ENCODE measurements at regions not wholly inside any gene's neighbourhood (a gene's known extent, or its start where the extent isn't known, plus 50 kb on each side); places are given as distances from the start of the nearest gene placed in this dataset.

DNA sequence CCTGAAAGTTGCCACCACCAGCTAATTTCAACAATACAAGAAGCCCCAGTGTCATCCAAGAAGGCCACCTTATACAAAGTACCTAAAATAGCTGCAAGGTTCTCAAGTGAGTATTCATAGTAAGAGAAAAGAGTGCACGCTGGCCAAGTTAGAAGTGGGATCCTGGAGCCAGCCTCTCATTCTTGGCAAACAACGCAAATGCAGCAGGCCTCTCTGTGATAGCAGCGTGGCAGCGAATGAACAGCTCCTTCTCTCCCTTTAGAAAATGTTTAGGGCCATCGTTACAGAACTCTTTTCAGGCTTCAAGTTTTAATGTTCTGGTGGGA lies 78.0 kb upstream of the IFNG-AS1 start:
- DNase-seq: no peak

DNA sequence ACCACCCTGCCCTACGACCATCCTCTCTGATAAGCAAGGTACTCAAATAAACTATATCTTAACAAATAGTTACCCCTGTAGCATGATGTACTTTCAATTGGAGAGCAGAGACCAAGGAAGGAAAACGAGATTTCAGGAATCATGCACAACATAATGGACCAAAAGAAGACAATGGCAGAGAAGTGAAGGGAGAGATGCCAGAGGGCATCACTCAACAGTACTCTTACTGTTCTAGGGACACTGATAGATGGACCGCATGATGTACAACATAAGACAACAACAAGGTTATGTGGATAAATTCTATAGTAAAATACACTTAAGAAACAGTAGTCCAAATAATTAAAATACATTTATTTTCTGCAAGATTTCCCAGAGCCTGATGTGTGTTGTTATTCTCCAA lies 77.5 kb upstream of the IFNG-AS1 start:
- DNase-seq: no peak

DNA sequence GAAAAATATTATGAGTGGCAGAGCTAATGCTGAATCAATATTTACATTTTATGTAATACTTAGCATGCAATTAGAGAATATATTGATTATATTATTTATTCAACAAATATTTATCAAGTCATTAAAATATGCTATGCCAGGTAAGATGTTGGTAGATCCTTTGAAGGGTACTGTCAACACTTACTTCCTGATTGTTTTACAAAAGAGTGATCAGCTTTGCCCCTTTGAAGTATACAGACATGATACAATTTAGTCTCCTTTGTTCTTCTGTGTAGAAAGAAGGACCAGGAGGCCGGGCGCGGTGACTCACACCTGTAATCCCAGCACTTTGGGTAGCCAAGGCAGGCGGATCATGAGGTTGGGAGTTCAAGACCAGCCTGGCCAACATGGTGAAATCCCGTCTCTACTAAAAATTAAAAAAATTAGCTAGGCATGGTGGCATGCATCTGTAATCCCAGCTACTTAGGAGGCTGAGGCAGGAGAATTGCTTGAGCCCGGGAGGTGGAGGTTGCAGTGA lies 73.9 kb upstream of the IFNG-AS1 start:
- peak; percentile 26 for DNase-seq

DNA sequence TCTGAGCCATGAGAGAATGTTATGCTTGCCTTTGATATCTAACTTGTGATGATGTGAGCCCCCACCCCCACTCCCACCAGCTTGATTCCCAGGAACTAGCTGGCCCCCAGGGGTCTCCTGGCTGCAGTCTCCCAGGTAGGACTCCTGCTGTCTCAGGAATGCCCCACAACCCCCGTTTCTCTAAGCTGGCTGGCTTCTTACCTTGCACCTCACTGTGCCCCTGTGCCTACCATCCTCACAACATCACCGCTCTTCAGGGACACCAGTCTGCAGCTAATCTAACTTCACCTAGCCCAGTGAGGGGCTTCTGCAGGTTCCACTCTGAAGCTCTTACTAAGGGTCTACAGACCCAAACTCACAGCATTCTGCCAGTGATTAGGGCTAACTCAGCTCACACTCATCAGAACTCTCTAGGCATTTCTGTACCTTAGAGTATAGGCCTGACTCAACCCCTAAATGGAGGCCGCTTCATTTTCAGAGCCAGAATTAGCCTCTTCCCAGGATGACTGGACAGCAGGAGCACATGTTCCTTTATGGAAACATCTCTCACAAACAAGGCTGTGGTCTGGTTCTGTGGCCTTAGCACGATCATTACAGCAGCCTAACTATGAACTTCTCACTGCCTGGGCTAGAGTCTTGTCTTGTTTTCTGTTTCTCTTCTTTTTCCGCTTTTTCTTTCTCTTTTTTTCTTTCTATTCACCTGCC lies 72.8 kb upstream of the IFNG-AS1 start:
- no peak for DNase-seq

DNA sequence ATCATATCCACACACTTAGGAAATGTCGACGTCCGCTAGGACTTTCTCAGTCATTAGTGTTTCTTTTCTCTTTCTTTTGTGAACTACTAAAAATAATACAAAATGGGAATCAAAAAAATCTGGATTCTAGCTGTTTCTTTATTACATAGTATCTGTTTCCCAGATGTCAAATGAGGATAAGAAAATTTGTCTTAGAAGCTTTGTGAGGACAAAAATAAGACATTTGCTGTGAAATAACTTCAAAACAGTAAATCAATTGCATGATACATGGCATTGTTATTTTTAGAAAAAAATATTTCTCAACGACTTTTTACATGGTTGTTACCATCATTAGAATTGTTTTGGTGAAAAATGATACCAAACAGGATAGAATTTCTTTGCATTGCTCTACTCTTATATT lies 71.4 kb upstream of the IFNG-AS1 start:
- no peak for DNase-seq

DNA sequence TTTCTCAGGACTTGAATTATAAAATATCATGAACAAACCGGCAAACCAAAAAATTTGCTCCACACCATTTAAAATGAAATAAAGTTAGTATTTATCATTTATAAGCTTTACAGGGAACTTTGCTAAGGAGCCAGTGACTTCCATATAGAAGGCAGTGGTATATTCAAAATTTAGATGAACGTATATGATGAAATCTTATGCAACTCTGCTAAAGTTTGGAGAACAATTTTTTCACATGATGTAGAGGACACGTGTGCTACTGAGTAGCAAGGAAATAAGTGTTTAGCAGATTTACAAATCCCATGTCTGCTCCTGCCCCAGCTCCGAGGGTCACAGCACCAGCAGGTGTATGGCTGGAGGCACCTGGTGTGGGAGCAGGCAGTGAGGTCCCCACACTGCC lies 70.8 kb upstream of the IFNG-AS1 start:
- no peak for DNase-seq

DNA sequence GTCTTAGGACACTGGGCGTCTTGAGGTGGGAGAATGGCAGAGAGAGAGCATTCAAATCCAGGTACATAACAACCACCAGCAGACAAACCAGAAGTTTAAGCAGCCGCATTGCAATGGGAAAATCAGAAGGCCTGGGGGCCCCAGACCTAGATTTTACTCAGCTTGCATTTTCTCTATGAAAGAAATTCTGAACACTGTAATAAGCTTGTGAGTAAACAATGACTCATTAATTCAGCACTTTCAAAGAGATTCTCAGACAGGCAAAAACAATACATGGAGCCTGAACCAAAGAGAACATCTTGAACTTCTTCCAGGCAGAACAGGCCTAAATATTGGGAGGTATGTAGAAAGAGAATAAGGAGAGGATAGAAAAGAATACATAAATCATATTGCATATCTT lies 69.8 kb upstream of the IFNG-AS1 start:
- DNase-seq: no peak

DNA sequence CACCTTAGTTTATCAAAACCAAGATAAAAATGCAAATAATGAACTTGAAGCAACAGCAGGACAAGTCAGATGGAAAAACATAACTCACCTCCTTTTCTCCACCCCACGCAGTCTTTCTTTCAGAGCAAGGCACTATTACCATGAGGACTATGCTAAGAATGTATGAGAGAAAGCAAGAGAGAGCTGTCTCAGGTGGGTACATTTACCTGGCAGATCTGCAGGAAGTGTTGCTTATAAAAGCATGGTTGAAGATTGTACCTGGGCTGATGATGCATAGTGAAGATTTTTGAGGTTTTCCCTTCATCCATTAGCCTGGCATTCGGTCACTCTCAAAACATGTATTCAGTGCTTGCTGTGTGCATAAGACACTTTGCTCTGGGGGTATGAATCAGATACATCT lies 68.8 kb upstream of the IFNG-AS1 start:
- no peak for DNase-seq

DNA sequence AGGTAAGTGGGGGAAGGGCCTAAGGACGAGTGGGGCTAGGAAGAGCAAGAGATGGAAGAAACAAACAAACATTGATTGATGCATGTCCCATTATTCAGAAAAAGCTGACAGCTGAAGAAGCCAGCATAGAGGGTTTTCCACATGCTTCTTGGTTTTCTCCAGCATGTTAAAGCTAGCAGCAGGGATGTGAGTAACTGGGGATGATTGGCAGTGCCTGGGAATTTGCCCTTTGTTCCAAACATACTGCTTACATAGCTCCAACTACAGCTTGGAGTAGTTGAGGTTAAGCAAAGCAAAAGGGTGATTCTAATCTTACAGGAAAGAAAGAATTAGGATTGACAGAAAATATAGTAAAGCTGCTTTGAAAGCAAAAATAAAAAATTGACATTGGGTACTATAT lies 68.0 kb upstream of the IFNG-AS1 start:
- DNase-seq: no peak

DNA sequence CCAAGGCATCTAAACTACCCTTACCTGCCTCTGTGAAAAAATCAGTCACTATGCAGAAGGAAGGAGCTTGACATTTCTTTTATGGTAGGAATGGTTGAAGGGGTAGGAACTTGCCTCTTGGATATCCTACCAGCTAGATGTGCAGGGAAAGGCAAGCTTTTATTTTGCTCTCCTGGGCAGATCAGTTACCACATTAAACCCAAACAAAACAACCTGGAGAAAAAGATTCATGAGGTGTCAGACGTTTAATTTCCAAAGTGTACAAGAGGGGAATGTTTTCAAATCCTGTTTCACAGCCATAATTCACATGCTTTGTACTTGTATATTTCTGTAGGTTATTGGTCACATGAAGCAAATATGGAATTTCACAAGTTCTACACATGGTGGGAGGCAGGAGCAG lies 67.0 kb upstream of the IFNG-AS1 start:
- DNase-seq: no peak

DNA sequence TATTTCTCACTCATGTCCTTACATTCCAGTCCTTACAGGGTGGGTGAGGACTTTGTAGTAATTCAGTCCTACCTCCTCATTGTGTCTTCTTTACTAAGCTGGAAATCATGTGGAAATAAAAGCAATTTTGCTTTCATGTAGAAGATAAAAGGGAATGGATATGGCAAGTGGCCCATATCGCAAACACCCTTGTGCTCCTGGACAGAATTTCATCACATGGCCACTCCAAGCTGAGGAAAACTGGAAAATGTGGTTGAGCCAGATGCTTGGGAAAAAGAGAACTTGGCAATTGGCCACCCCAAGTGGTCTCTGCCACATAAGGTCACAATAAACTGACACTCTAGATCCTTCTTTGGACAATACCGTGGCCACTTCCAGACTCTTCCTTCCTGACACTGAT lies 64.2 kb upstream of the IFNG-AS1 start:
- no peak for DNase-seq

DNA sequence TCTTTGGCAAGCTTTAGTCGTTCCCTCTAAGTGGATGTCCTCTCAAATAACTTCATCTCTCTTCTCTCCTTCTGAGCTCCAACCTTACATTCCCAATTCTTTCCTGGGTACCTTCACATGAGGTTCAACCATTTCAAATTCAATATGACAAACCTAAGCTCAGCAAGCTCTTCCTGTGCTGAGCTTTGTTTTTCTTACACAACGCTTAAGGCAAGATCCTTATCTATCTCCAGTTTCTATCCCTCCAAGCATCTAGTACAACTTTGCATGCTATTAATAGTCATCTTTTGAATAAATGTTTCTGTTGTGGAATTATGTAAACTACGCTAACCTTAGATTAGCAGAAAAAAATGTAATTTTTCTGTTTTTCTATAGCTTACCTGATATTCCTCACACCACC lies 63.7 kb upstream of the IFNG-AS1 start:
- DNase-seq: no peak

DNA sequence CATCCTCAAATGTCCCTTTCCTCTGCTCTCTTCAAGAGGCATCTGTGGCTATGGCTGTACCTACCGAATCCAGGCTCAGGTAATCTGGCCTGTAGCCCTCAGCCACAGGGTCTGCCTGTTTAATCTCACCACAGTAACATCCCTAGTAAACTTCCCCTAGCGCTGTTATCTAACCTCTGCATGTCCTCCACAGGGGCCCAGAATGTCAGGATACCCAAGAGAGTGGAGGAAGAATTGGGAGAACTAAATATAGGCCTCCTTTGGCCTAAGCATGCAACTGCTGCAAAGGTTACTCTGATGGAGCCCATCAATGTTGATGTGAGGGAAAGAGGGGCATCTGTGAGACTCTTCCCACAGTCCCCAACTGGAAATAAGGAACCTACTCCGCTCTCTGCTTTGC lies 63.2 kb upstream of the IFNG-AS1 start:
- DNase-seq: no peak

DNA sequence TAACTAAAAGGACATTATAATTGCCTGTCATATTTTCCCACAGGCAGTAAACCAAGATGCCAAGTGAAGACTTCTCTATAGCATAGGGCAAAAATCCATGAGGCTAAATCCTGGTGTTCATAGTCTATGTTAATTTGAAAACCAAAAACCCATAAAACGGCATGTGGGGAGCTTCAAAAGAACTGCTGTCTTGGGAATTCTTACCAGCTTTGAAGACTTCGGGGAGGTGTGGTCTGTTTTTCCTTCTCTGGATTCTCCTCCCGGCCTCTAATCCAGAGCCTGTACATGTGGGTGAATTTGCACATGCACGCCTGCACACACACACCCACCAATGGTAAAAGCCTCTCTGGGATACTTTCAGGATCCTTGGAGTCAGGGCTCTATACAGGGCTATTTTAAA lies 61.9 kb upstream of the IFNG-AS1 start:
- DNase-seq: no peak

DNA sequence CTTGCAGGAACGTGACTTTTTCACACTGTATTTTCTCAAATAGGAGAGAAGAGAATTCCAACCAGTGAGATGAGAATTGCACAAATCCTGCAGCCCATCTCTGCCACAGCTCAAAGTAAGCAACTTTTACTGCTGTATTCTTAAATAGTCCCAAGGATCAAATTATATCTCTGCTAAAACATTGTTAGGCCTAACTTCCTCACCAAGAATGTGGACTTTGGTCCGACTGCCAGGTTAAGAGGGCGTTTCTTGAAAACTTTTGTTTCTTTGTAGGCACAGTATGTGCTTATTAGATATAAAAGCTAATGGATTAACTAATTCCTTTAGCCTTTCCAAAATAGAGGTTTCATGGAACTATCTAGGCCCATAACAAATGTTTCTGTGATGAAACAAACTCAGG lies 61.4 kb upstream of the IFNG-AS1 start:
- DNase-seq: no peak

DNA sequence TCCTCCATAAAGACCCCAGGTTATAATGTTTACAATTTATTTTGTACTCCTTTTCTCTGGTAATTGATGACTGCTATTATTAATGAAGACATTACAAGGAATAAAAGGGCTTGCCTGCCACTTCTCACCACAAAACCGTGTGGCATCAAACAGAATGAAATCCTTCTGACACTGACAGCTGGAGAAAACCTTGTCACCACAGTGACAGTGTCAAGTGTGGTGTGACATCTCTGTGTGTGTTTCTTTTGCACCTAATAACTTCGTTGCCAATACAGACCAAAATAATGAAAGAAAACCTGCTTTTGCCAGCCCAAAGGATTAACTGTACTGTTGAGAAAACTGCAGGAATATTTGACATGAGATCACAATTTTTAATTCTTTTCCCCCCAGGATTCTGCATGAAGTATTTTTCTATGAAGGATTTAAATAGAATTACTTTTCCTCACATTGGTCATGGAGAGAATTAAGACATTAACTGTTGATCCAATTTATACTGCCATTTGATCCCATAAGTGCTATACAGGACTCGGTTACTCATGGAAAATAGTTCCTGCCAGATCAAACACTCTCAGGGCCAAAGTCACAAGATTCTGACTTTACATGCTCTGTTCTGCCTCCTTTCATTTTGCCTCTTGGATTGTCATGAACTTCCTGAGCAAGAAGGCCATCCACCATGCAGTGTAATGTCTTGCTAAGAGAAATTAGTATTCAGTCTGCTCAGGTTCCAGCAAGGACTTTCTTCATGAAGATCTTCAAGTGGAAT lies 60.4 kb upstream of the IFNG-AS1 start:
- no peak for DNase-seq

DNA sequence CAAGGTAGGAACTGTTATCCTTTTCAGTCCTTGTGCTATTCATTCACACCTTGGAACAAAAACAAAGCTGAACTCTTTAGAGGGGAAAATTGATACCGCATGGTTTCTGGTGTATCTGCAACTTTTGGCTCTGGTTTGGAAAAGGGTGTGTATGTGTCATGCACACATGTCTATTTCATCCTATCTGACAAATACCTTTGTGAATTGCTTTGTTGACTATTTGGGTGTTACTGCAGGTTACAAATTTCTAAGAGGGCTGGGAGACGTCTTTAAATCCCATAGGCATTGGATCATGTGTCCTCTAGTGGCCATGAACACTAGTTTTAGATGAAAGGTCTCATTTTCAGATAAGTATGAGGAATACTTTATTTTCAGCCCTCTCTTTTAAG lies 59.9 kb upstream of the IFNG-AS1 start:
- DNase-seq: no peak

DNA sequence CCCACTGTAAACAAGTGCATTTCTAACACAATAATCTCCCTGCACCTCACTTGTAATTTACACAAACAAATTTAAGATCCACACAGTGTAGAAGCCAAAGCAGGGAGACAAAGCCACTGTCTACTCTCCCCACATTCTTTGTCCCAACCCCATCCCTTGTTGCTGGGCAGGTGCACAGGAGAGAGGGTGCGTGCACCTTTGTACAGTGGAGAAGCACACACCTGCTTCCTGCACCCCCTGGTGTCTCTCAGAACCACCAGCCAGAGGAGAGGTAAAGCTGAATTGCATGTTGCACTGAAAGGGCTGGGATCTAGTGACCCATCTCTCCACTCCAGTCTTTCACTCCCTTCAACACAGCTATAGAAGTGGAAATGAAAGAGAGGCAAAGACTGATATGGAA lies 51.4 kb upstream of the IFNG-AS1 start:
- peak; percentile 37 for DNase-seq
